CD14-positive monocyte (primary cell): ENCODE measurements at regions not wholly inside any gene's neighbourhood (a gene's known extent, or its start where the extent isn't known, plus 50 kb on each side); places are given as distances from the start of the nearest gene placed in this dataset.
A peak's percentile ranks its signal among the peaks of the same experiment; 100 is the strongest.

Source experiments
- DNase-seq, 3 donors: peaks; one replicate each; pipeline ENCODE4 v3.0.0-alpha.2; 2011 to 2022
- H2AFZ ChIP-seq: 2 replicates; pipeline ENCODE4 v1.6.0; 2012; ENCODE audit warnings: mild to moderate bottlenecking, low read depth, low read length, inconsistent platforms; ENCODE audit not compliant: insufficient read depth, poor library complexity, severe bottlenecking
- H3K27ac ChIP-seq, 2 donors: 1 replicate in 1 of 2; 2 replicates in 1 of 2; pipeline ENCODE4 v1.5.1; 2012 to 2013; ENCODE audit warnings: low read length in 2 of 2, control low read depth in 1 of 2, inconsistent platforms in 1 of 2, low read depth in 1 of 2, mild to moderate bottlenecking in 1 of 2
- H3K27me3 ChIP-seq, 2 donors: one replicate each; pipeline versions ENCODE4 v1.6.0 to v1.6.1; 2011 to 2013; ENCODE audit warnings: low read length in 2 of 2; ENCODE audit not compliant: control insufficient read depth in 2 of 2, insufficient read depth in 2 of 2
- H3K36me3 ChIP-seq, 2 donors: replicated peaks in 1 of 2; 1 replicate in 1 of 2; 2 replicates in 1 of 2; pipeline versions ENCODE4 v1.5.1 to v1.6.1; 2012 to 2013; ENCODE audit warnings: low read length in 2 of 2, control low read depth in 1 of 2, inconsistent platforms in 1 of 2, mild to moderate bottlenecking in 1 of 2; ENCODE audit not compliant: insufficient read depth in 2 of 2, control insufficient read depth in 1 of 2
- H3K4me1 ChIP-seq, 2 donors: 1 replicate in 1 of 2; 2 replicates in 1 of 2; pipeline versions ENCODE4 v1.5.1 to v1.6.1; 2012 to 2013; ENCODE audit warnings: low read length in 2 of 2, control low read depth in 1 of 2, inconsistent platforms in 1 of 2, mild to moderate bottlenecking in 1 of 2, moderate library complexity in 1 of 2; ENCODE audit not compliant: insufficient read depth in 2 of 2, control insufficient read depth in 1 of 2
- H3K4me2 ChIP-seq: replicated peaks from 2 replicates; pipeline ENCODE3; 2012; ENCODE audit warnings: low read length, moderate library complexity, mild to moderate bottlenecking; ENCODE audit not compliant: poor library complexity, severe bottlenecking; ENCODE audit errors: extremely low read depth
- H3K4me3 ChIP-seq, 3 experiments: fragments of 200-600 bp in 1 of 3; sonication (generic) in 1 of 3; replicated peaks in 1 of 3; 1 replicate in 2 of 3; 2 replicates in 1 of 3; pipeline ENCODE4 v1.5.1; 2011 to 2013; ENCODE audit warnings: low read length in 3 of 3, mild to moderate bottlenecking in 3 of 3, control low read depth in 2 of 3, low read depth in 2 of 3, inconsistent platforms in 1 of 3, moderate library complexity in 1 of 3
- H3K79me2 ChIP-seq: 2 replicates; pipeline ENCODE4 v1.6.0; 2012; ENCODE audit warnings: mild to moderate bottlenecking, control low read depth, inconsistent platforms, low read length, moderate library complexity; ENCODE audit not compliant: insufficient read depth
- H3K9ac ChIP-seq: 2 replicates; pipeline ENCODE4 v1.6.0; 2017; ENCODE audit warnings: low read length, mild to moderate bottlenecking; ENCODE audit not compliant: insufficient read depth, poor library complexity, severe bottlenecking
- H3K9me3 ChIP-seq, 2 donors: replicated peaks in 1 of 2; 1 replicate in 1 of 2; 2 replicates in 1 of 2; pipeline versions ENCODE4 v1.5.1 to v1.6.1; 2012 to 2013; ENCODE audit warnings: low read length in 2 of 2, control low read depth in 1 of 2; ENCODE audit not compliant: control insufficient read depth in 1 of 2, insufficient read depth in 1 of 2
- H4K20me1 ChIP-seq: 2 replicates; pipeline ENCODE4 v1.6.0; 2012; ENCODE audit warnings: mild to moderate bottlenecking, low read length, control low read depth, moderate library complexity; ENCODE audit not compliant: insufficient read depth
- H3K27ac Mint-ChIP-seq, 7 donors: one replicate each; pipeline ENCODE4 v1.8.0; 2020; ENCODE audit warnings: mild to moderate bottlenecking in 7 of 7, mixed read lengths in 7 of 7, moderate library complexity in 6 of 7, inconsistent platforms in 2 of 7
- H3K27me3 Mint-ChIP-seq, 3 donors: one replicate each; pipeline ENCODE4 v1.8.0; 2021 to 2022; ENCODE audit warnings: low read depth in 3 of 3, mild to moderate bottlenecking in 3 of 3, mixed read lengths in 3 of 3, moderate library complexity in 3 of 3, inconsistent platforms in 1 of 3
- H3K36me3 Mint-ChIP-seq, 2 donors: one replicate each; pipeline ENCODE4 v1.8.0; 2020; ENCODE audit warnings: mixed read lengths in 2 of 2, inconsistent platforms in 1 of 2, mild to moderate bottlenecking in 1 of 2
- H3K4me1 Mint-ChIP-seq: one replicate; pipeline ENCODE4 v1.8.0; 2020; ENCODE audit warnings: mild to moderate bottlenecking, mixed read lengths
- H3K4me3 Mint-ChIP-seq, 2 donors: one replicate each; pipeline ENCODE4 v1.8.0; 2020; ENCODE audit warnings: mild to moderate bottlenecking in 2 of 2, mixed read lengths in 2 of 2, moderate library complexity in 1 of 2
- H3K9me3 Mint-ChIP-seq, 7 donors: one replicate each; pipeline ENCODE4 v1.8.0; 2020 to 2022; ENCODE audit warnings: mixed read lengths in 7 of 7, mild to moderate bottlenecking in 6 of 7, moderate library complexity in 6 of 7, inconsistent platforms in 2 of 7
- CTCF ChIP-seq: fragments of 200-600 bp; IDR thresholded peaks from one replicate; pipeline ENCODE4 v1.8.0; 2022; ENCODE audit warnings: antibody characterized with exemption, mild to moderate bottlenecking
- WGBS: methylation state at CpG from one replicate; pipeline ENCODE4 v1.1.5; 2013; ENCODE audit warnings: missing lambda C conversion rate; ENCODE audit not compliant: insufficient coverage; 5-methylcytosine and 5-hydroxymethylcytosine counted together
- intact Hi-C, 2 donors: fragments of 100-400 bp; cut with micrococcal nuclease; formaldehyde crosslinking; loops; one replicate each; pipeline versions ENCODE4 v1.15.0 to v1.15.1; 2023

GRCh38 chr2:48207201-48207641 lies 107.3 kb upstream of the FOXN2 start:
- DNase-seq, result no peak

GRCh38 chr2:48207851-48208250 lies 106.6 kb upstream of the FOXN2 start:
- Histone ChIP-seq H3K4me3 (peak overlapping the region in 1 of 3 experiments; percentile 49), H2AFZ (no peak overlapping the region), H3K4me1 (peaks cover 39 to 53% of the 10 kb centered on the region in 2 donors), H3K9ac (no peak overlapping the region), H4K20me1 (no peaks in the 10 kb centered on the region), H3K27me3 (no peaks in the 10 kb centered on the region), H3K27ac (peak overlapping the region; percentile 21 to 59), H3K4me2 (peak overlapping the region; percentile 60), H3K9me3 (no peaks in the 10 kb centered on the region), H3K79me2 (no peaks in the 10 kb centered on the region), H3K36me3 (no peaks in the 10 kb centered on the region)
- Mint-ChIP-seq H3K27me3 (peaks cover 0 to 2% (median 0%) of the 10 kb centered on the region in 3 donors), H3K27ac (peak overlapping the region in 6 of 7 donors; percentile 73 to 85 (median 78)), H3K36me3 (peaks cover 0 to 5% of the 10 kb centered on the region in 2 donors), H3K9me3 (no peaks in the 10 kb centered on the region), H3K4me3 (peak overlapping the region in 1 of 2 donors; percentile 44), H3K4me1 (peaks cover 57% of the 10 kb centered on the region)
- peak in 1 of 3 donors; percentile 33 for DNase-seq
- intact Hi-C loops, result no loop called here
- no peak for TF ChIP-seq CTCF
- no CpG with 5 or more reads among the region's 3 CpGs for WGBS

More at GRCh38 chr2:48207201-48207641, 107.3 kb upstream of the FOXN2 start:
- H3K9ac ChIP-seq, result no peak overlapping the region
- no peak overlapping the region for H2AFZ ChIP-seq
- Mint-ChIP-seq H3K4me3 (peak overlapping the region in 1 of 2 donors; percentile 33), H3K36me3 (peaks cover 0 to 2% of the 10 kb centered on the region in 2 donors), H3K27me3 (peaks cover 0 to 2% (median 0%) of the 10 kb centered on the region in 3 donors), H3K9me3 (no peaks in the 10 kb centered on the region), H3K27ac (peak overlapping the region in 4 of 7 donors; percentile 1 to 78 (median 42)), H3K4me1 (peaks cover 57% of the 10 kb centered on the region)
- peak overlapping the region; percentile 60 for H3K4me2 ChIP-seq
- intact Hi-C loops, result no loop called here
- H3K27ac ChIP-seq, result peak overlapping the region in 1 of 2 donors; percentile 59
- peak overlapping the region in 1 of 3 experiments; percentile 49 for H3K4me3 ChIP-seq
- no peaks in the 10 kb centered on the region for H3K27me3 ChIP-seq
- H3K79me2 ChIP-seq, result no peaks in the 10 kb centered on the region
- no peaks in the 10 kb centered on the region for H3K36me3 ChIP-seq
- H3K4me1 ChIP-seq, result peaks cover 39 to 53% of the 10 kb centered on the region in 2 donors
- 100% methylated on average over 1 of the region's 5 CpGs for WGBS
- no peaks in the 10 kb centered on the region for H4K20me1 ChIP-seq
- TF ChIP-seq CTCF, result no peak
- H3K9me3 ChIP-seq, result no peaks in the 10 kb centered on the region
